C4-2B (cell line): ENCODE measurements at regions not wholly inside any gene's neighbourhood (a gene's known extent, or its start where the extent isn't known, plus 50 kb on each side); places are given as distances from the start of the nearest gene placed in this dataset.

Experiments
- ZFX ChIP-seq: fragments of 450-650 bp; IDR thresholded peaks from 2 replicates; pipeline ENCODE4 v1.6.1; 2017
- TF ChIP-seq, protein P1 (sequence below): fragments of 450-650 bp; conservative IDR thresholded peaks from 2 replicates; pipeline ENCODE4 v1.5.1; 2017; ENCODE audit warnings: mild to moderate bottlenecking

DNA sequence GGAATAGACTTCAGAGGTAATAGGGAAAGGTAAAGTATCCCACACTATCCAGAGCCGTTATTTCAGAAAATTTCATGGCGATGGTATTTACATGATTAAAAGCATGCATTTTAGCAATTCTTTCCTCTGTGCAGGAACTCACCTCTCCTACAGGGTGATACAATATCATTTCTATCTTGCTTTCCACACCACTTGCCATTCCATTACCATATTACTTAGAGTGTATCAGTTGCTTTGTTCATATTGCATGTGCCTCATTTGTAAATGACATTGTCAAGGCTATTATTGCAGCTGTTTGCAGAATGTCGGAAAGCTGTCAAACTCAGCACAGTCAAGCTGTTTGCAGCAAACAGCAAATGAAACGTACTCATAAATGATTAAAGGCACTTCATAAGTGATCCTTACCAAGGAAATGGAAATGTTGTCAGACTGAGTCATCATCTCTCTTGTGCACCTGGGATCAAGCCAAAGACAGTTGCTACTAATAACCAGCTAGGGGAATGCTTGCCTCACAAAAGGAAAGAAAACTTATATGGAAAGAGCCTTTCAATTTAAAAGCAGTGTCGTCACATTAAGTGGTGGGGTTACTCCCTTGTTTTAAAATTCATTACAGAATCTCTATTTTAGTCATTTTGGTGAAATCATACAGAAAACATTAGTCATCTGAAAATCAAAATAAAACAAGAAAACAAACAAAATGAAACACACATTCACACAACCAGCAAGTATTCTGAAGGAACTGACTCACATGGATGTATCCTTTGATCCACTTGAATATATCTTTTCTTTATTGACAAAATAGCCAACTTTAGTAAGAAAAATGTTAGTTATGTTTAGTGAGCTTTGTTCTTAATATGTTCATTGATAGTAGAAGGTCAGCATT is 1064.1 kb upstream of the CNTNAP5 start:
- TF ChIP-seq, protein P1, sequence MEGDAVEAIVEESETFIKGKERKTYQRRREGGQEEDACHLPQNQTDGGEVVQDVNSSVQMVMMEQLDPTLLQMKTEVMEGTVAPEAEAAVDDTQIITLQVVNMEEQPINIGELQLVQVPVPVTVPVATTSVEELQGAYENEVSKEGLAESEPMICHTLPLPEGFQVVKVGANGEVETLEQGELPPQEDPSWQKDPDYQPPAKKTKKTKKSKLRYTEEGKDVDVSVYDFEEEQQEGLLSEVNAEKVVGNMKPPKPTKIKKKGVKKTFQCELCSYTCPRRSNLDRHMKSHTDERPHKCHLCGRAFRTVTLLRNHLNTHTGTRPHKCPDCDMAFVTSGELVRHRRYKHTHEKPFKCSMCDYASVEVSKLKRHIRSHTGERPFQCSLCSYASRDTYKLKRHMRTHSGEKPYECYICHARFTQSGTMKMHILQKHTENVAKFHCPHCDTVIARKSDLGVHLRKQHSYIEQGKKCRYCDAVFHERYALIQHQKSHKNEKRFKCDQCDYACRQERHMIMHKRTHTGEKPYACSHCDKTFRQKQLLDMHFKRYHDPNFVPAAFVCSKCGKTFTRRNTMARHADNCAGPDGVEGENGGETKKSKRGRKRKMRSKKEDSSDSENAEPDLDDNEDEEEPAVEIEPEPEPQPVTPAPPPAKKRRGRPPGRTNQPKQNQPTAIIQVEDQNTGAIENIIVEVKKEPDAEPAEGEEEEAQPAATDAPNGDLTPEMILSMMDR, result peak; percentile 25
- no peak for TF ChIP-seq ZFX
